OCI-LY7 (cell line): ENCODE measurements at regions not wholly inside any gene's neighbourhood (a gene's known extent, or its start where the extent isn't known, plus 50 kb on each side); places are given as distances from the start of the nearest gene placed in this dataset.

Experiments
- EZH2phosphoT487 ChIP-seq: fragments of 200-600 bp; sonication (generic); IDR thresholded peaks from 2 replicates; pipeline ENCODE4 v1.6.1; 2018; ENCODE audit warnings: low read depth, borderline replicate concordance, mild to moderate bottlenecking, mixed run types, antibody characterized with exemption, low read length, moderate library complexity, mixed read lengths
- TF ChIP-seq, protein P1 (sequence below): fragments of 200-600 bp; sonication (generic); conservative IDR thresholded peaks from 2 replicates; pipeline ENCODE4 v1.5.1; 2014; ENCODE audit warnings: mild to moderate bottlenecking, antibody characterized with exemption, low read length, moderate library complexity, mixed read lengths

DNA sequence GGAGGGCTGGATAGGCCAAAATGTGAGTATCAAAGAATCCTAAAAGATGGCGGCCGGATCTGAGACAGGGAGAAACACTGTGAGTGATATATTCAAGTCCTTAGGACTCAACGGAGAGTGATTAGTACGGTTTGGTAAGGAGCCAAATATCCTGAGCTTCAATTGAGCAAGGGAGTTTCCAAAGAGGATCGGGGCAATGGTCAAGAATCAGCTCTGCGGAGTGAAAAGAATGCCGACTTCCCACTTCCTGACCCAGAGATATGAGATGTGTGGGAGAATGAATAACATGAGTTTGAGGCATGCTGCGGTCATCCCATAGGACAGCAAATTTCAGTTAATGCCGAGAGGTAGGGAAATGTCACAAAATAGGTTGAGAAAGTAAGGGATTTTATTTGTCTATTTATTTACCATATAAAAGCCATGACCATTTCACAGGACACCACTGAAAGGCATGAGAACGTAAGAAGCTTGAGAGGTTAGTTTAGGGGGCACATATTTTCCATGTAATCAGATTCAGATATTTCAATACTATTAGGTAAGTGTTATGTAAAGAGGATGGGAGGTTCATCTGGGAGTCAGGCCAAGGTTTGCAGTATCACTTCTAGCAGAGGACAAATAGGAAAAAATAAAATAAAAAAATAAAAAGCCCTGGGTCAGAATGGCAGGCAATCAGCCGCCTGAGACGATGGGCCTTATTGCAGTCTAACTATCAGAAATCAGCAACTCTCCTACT, 165.6 kb downstream of the HGF start:
- TF ChIP-seq, protein P1, sequence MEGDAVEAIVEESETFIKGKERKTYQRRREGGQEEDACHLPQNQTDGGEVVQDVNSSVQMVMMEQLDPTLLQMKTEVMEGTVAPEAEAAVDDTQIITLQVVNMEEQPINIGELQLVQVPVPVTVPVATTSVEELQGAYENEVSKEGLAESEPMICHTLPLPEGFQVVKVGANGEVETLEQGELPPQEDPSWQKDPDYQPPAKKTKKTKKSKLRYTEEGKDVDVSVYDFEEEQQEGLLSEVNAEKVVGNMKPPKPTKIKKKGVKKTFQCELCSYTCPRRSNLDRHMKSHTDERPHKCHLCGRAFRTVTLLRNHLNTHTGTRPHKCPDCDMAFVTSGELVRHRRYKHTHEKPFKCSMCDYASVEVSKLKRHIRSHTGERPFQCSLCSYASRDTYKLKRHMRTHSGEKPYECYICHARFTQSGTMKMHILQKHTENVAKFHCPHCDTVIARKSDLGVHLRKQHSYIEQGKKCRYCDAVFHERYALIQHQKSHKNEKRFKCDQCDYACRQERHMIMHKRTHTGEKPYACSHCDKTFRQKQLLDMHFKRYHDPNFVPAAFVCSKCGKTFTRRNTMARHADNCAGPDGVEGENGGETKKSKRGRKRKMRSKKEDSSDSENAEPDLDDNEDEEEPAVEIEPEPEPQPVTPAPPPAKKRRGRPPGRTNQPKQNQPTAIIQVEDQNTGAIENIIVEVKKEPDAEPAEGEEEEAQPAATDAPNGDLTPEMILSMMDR, result no peak
- TF ChIP-seq EZH2phosphoT487, result no peak
